GM21515 (cell line): ENCODE measurements at regions not wholly inside any gene's neighbourhood (a gene's known extent, or its start where the extent isn't known, plus 50 kb on each side); places are given as distances from the start of the nearest gene placed in this dataset.

ENCODE experiments used
- ATAC-seq: cut with Tn5 transposase; IDR thresholded peaks from one replicate; pipeline ENCODE4 v1.9.1; 2021; ENCODE audit not compliant: unreplicated experiment

DNA sequence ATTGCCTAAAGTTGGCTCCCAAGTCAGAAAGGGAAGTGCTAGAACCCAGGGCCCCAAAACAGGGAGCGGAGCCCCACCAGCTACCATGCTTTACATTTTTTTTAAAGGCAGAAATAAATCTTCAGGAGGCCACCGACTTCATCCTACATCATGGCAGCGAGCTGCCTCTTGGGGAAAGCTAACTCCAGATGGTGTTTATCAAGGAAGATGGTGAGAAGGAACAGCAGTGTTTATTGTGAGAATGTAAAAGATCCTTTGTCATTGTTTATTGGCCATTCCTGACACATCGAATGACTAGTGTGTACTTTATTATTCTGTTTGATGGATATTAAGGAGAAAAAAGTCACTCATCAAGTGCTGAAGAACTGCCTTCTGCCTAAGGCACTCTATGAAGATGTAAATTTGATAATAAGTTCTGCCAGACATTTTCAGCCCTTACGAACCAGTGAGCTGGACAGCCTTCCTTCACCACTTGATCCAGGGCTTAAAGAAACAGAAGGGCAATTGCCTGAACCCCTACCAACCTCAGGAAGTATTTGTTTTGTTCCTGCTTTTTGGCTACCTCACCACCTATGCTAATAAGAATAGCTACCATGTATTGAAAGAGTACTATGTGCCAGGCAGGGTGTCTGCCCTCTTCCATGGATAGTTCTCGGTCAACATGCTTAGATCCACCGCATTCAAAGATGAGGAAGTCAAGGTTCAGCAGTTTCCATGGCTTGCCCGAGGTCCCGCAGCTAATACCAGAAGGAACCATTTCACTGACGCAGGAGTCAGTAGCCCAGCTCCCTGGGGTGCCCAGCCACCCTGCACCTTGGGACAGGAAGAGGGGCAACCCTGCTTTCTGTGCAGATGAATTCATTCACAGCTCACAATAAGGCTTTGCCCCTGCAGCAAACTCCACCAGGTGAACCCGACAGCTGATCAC lies 194.7 kb upstream of the RREB1 start:
- ATAC-seq = no peak

GRCh38 chr6:6915219-6915618 lies 192.5 kb upstream of the RREB1 start:
- no peak for ATAC-seq

DNA sequence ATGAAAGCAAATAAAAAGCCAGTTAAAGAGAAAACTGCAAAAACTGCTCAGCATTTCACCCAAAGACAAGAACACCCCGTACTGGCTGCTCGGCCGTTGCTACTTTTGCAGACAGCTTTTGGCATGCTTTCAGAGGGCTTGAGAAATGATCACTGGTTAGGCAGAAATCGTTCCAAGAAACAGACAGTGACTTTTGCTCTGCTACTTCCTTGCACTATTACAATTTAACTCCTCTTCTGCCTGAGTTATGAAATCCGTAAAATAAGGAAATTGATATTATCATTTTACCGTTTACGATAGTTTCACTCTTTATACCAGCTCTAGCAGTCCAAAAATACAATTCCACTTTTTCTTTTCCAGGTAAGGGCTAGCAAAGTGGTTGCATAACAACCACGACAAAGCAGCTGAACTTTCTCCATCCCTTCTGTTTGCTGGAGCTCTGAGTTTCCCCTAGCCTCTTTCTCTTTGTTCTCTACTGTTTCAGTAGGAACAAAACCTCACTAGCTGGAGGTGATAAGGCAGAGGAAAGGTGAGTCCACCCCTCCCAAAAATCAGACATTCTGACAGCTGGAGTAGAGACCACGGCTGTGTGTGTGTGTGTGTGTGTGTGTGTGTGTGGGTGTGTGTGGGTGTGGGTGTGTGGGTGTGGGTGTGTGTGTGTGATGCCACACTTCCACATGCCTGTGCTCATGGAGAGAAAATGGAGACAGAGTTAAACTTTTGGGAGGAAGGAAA lies 191.8 kb upstream of the RREB1 start:
- no peak for ATAC-seq

GRCh38 chr6:6916598-6916997 lies 191.2 kb upstream of the RREB1 start:
- no peak for ATAC-seq

DNA sequence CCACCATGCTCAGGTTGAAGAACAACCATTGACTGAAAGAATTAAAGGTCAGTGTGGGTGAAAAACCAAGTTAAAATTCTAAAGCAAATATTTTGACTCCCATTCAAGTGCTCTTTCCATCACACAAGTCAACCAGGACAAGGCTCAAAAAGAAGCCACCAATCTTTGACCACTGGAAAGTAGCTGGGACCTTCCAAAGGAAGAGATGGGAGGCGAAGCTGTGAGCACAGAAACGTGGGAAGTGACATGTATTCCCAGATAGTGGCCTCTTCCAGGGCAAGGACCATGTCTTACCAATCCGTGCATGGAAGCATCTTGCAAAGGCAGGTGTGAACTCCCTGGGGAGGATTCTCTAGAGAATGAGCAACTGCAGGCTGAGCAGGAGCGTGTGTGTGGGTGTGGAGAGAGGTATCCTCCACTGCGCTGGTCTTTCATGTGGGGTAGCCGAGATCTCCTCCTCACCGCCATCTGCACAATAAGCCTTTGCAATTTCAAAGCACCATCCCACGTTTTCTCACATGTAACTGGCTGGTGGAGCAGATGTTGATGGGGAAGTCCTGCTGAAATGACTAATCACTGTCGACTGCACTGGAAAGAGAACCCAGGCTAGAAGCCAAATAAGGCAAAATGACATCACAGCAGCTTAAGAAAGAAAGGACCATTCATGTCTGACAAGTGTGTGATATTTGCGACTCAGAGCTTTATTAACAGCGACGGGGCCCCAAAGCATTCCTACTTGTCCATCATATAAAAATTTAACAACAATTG lies 189.4 kb upstream of the RREB1 start:
- ATAC-seq = peak; percentile 85

DNA sequence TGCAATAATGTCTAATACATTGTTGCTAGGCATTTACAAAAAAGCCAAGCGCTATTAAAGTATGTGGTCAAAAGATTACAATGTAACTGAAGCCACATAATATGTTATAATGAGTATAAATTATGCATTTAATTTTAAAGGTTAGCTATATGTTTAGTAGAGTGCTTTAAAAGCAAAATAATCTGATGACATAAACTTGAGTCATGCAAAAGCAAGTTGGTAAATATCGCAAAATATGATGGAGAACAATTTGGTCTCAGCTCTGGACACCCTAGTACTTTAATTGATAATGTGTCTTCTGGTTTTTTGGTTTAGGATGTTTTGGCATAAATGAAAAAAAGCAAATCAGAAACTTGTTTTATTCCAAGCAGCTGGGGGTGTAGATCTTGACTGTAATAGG lies 188.6 kb upstream of the RREB1 start:
- no peak for ATAC-seq

DNA sequence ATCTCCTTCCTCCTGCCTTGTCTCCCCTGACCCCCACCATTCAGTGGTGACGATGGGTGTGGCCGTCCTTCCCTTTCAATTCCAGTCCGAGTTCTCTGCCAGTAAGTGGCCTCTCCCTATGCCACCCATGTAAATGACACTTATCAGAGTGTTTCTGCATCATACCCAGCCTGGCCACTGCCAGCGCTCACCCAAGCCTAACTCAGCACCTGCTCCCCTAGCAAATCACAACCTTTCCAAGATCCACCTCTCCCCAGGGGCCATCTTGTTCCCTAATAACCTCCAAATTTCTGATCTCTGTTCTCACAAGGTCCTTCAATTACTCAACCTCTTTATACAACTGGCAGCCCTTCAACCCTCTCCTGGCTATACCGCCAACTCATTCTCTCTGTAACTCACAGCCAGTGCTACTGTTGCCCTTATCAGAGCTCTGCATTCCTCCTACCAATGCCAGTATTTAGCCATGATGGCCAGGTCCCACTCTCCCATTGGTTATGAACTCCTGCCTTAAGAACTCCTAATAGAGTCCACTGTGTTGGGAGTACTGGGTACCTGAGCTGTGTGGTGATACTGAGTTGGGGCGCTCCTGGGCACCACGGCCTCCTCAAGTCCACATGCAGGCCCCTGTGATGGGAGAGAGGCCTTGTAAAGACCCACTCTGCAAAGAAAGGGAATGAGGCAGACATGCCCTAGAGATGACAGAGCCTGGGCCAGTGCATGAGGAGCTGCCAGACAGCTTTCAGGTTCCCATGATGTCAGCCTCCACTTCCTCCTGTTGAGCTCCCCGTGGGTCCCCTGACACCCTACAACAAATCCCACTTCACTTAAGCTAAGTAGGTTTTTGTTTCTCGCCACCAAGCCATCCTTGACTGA lies 187.4 kb upstream of the RREB1 start:
- ATAC-seq = no peak

DNA sequence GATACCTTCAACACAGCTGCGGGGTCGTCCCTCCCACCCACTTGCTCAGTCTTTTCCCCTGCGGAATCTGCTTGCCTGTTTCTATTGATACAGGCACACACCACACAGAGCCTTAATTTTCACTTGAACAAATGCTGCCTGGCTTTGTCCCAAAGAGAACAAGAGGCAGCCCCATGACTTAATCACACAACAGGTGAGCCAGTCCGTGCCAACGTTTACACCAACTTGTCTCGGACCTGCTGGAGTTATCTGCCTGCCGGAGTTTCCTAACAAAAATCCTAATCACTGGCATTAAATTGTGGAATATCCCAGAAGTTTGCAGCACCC lies 186.8 kb upstream of the RREB1 start:
- no peak for ATAC-seq

DNA sequence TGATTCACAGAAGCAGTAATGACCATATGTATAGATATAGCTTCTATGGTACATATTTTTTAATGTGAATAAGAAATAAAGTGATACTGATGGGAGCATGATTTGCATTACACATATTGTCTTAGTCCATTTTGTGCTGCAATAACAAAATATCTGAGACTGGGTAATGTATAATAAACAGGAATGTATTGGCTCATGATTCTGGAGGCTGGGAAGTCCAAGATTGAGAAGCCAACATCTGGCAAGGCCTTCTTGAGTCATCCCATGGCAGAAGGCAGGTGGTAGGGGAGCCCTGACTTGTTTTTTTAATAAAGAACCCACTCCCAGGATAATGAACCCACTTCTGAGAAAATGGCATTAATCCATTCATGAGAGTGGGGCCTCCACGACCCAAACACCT lies 185.6 kb upstream of the RREB1 start:
- ATAC-seq = no peak

- no peak for ATAC-seq
Observed at GRCh38 chr6:6923605-6924004, 184.2 kb upstream of the RREB1 start.

- no peak for ATAC-seq
Observed at GRCh38 chr6:6924708-6925107, 183.1 kb upstream of the RREB1 start.

- ATAC-seq = no peak
Observed at GRCh38 chr6:6925391-6926164, 182.2 kb upstream of the RREB1 start.

DNA sequence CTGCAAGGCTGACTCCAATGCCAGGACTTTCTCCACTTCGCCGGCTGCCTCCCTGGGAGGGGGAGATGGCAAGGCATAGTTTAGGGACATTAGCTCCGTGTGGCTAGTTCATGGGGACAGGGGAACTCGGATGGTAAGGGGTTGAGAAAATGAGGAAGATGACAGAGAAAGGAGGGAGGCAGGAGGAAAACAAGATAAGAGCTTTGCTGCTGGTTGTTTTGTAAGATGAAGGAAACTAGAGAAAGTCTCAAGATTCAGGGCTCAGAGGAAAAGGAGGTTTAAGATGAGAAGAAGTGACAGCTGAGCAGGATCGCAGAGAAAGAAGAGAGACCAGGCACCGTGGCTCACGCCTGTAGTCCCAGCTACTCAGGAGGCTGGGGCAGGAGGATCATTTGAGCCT lies 180.9 kb upstream of the RREB1 start:
- no peak for ATAC-seq

- ATAC-seq = no peak
Observed at GRCh38 chr6:6927521-6928361, 180.0 kb upstream of the RREB1 start.

DNA sequence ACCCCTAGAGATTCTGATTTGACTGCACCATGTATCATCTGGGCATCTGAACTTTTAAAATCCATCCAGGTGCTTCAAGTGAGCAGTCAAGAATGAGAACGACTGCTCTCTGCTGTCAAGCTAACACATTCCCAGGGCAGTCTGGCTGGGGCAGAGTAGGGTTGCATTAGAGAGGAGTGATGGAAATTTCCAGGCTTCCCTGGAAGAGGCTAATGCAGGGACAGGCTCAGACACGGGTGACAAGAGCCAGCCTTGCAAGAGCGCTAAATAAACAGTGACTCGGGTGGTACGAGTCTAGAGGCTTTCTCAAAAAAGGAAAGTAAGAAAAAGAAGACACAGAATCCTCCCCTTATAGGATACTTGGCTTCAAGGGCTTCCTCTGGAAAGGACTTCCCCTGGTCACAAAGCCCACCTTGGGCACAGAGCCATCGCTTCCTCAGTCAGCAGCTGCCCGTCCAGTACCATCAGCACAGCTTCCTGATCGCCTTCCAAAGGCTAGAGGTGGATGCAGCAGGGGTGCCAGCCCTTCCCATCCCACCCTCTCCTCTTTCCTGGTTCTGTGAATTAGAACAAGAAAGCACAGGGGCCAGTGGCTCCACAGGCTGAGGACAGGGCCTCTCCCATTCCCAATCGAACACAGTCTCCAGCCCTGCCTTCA lies 177.4 kb upstream of the RREB1 start:
- ATAC-seq = no peak

DNA sequence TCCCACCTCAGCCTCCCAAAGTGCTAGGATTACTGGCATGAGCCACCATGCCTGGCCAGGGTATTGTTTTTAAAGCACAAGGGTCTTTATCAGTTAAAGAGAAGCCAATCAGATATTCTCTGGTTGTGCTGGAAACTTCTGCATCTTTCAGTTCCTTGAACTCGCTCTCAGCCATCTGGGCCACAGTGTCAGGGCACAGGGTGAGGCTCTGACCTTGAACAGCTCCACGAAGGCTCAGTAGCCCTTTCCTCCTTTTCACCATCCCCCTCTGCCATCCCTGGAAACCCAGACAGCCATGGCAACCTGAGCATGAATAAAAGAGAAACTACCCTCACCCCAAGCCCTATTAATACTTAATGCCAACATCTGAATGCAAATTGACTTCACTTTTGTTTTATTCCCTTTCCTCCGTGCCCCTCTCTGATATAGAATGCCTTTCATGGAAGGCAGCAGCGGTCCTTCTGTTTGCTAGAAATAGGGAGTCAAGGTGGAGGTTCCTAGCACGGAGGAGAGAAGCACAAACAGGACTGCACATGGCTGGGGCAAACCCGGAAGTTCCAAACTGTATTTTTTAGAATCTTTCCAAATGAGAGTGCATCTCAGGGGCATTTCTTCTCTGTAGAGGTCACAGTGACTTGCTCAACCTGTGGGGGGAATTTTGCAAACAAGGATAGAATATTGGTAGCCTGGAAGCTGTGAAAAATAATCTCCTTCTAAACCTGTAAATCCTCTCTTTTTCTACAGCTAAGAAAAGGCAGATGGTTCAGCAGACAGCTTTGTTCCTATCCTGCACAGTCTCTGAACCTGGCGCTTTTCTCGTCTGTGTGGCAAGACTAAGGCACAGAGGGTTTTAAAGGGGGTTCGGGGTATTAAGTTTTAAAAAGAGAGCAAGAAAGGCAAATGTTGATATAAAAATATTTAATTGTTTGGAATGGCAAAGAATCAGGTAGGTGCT lies 176.4 kb upstream of the RREB1 start:
- no peak for ATAC-seq

DNA sequence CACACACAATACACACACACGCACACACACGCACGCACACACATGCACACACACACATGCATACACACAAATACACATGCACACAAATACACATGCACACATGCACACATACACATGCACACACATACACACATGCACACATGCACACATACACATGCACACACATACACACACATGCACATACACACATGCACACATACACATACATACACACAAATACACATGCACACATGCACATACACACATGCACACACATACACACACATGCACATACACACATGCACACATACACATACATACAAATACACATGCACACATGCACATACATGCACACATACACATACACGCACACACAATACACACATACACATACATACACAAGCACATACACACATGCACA lies 175.4 kb upstream of the RREB1 start:
- ATAC-seq = no peak
